T-helper 17 cell (primary cell): ENCODE measurements at regions not wholly inside any gene's neighbourhood (a gene's known extent, or its start where the extent isn't known, plus 50 kb on each side); places are given as distances from the start of the nearest gene placed in this dataset.

Source experiments
- ATAC-seq: fragments of 150-1000 bp; cut with Tn5 transposase; 2 replicates; pipeline ENCODE4 v1.10.0; 2021; ENCODE audit warnings: mild to moderate bottlenecking, moderate library complexity
- DNase-seq, 3 donors: peaks; one replicate each; pipeline versions ENCODE4 v3.0.0 to v3.0.0-alpha.2; 2020 to 2021
- H3K9me3 ChIP-seq: one replicate; pipeline ENCODE4 v1.7.0; 2013; ENCODE audit warnings: low read length, mild to moderate bottlenecking; ENCODE audit not compliant: control insufficient read depth, poor library complexity, severe bottlenecking
- H3K27ac Mint-ChIP-seq: one replicate; pipeline ENCODE4 v1.8.0; 2022; ENCODE audit warnings: mild to moderate bottlenecking, moderate library complexity, mixed read lengths
- H3K27me3 Mint-ChIP-seq: one replicate; pipeline ENCODE4 v1.8.0; 2022; ENCODE audit warnings: mixed read lengths
- H3K36me3 Mint-ChIP-seq: one replicate; pipeline ENCODE4 v1.8.0; 2022; ENCODE audit warnings: low read depth, mixed read lengths
- H3K4me1 Mint-ChIP-seq: one replicate; pipeline ENCODE4 v1.8.0; 2022; ENCODE audit warnings: mild to moderate bottlenecking, mixed read lengths
- H3K4me3 Mint-ChIP-seq: one replicate; pipeline ENCODE4 v1.8.0; 2022; ENCODE audit warnings: mild to moderate bottlenecking, moderate library complexity, mixed read lengths

DNA sequence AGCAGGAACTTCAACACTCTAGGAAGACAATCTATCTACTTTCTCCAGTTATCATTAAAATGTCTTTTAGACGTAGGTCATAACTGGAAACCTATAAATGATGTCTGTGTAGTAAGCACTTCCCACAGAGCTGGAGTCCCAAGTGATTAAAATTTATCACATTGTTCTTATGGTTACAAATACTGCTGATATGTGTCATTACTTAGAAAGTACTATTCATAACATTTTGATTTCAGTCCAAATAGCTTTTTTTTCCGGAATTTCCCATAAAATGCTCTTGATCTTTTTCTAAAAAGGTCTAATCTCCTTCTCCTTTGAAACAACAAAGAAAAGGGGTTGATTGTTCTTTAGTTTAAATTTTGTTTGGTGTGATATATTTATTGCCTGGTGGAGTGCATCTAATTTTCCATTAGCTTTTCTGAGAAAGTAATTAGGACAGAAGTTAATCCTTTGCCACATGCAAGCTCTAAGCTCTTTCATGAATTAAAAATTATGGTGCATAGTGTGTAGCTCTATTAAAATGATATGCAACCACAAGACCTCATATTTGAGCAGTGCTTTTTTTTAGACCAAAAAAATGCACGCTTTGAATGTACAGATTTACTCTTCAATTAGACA lies 132.7 kb upstream of the TCF21 start:
- H3K9me3 ChIP-seq: no peaks in the 10 kb centered on the region
- Mint-ChIP-seq H3K27ac (no peak overlapping the region), H3K36me3 (no peaks in the 10 kb centered on the region), H3K4me3 (no peak overlapping the region), H3K4me1 (no peaks in the 10 kb centered on the region), H3K27me3 (peaks cover 27% of the 10 kb centered on the region)
- DNase-seq (no peak), ATAC-seq (no peak)

GRCh38 chr6:133757335-133757734 lies 131.6 kb upstream of the TCF21 start:
- H3K9me3 ChIP-seq: no peaks in the 10 kb centered on the region
- Mint-ChIP-seq H3K36me3 (no peaks in the 10 kb centered on the region), H3K4me1 (no peaks in the 10 kb centered on the region), H3K27me3 (peaks cover 28% of the 10 kb centered on the region), H3K27ac (no peak overlapping the region), H3K4me3 (no peak overlapping the region)
- DNase-seq (no peak), ATAC-seq (no peak)

- Mint-ChIP-seq H3K4me3 (no peak overlapping the region), H3K36me3 (no peaks in the 10 kb centered on the region), H3K27ac (no peak overlapping the region), H3K4me1 (no peaks in the 10 kb centered on the region), H3K27me3 (peaks cover 40% of the 10 kb centered on the region)
- ATAC-seq (no peak), DNase-seq (no peak)
- no peaks in the 10 kb centered on the region for H3K9me3 ChIP-seq
Observed at GRCh38 chr6:133758815-133759335, 130.0 kb upstream of the TCF21 start.

GRCh38 chr6:133759524-133759923 lies 129.4 kb upstream of the TCF21 start:
- Mint-ChIP-seq H3K4me3 (no peak overlapping the region), H3K27ac (no peak overlapping the region), H3K27me3 (peaks cover 45% of the 10 kb centered on the region), H3K4me1 (no peaks in the 10 kb centered on the region), H3K36me3 (no peaks in the 10 kb centered on the region)
- H3K9me3 ChIP-seq: no peaks in the 10 kb centered on the region
- ATAC-seq (no peak), DNase-seq (no peak)

DNA sequence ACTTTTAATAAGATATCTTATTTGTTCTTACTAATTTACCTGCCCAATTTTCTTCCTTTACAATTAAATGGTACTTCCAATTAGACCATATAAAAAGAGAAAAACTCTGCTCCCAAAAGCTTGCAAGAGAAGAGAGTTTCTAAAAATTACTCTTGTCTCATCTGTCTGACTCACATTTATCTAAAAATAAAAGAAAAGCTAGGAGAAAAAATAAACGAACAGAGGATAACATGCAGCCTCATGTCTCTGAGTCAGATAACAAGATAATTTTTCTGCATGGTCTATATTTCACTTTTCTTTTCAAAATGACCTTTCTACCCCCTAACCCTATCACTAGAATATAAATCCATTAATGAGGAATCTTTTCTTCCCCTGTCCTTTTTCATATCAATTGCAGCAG lies 127.2 kb upstream of the TCF21 start:
- ATAC-seq: no peak
- H3K27me3 Mint-ChIP-seq: peaks cover 41% of the 10 kb centered on the region

GRCh38 chr6:133764008-133764753 lies 124.7 kb upstream of the TCF21 start:
- DNase-seq: no peak
- Mint-ChIP-seq H3K27ac (no peak overlapping the region), H3K4me1 (no peaks in the 10 kb centered on the region), H3K4me3 (no peak overlapping the region), H3K27me3 (peaks cover 29% of the 10 kb centered on the region), H3K36me3 (no peaks in the 10 kb centered on the region)
- no peak for ATAC-seq
- no peaks in the 10 kb centered on the region for H3K9me3 ChIP-seq

More for the DNA sequence above, 127.2 kb upstream of the TCF21 start:
- no peaks in the 10 kb centered on the region for H3K9me3 ChIP-seq
- DNase-seq: no peak
- Mint-ChIP-seq H3K4me3 (no peak overlapping the region), H3K27ac (no peak overlapping the region), H3K4me1 (no peaks in the 10 kb centered on the region), H3K36me3 (no peaks in the 10 kb centered on the region)

DNA sequence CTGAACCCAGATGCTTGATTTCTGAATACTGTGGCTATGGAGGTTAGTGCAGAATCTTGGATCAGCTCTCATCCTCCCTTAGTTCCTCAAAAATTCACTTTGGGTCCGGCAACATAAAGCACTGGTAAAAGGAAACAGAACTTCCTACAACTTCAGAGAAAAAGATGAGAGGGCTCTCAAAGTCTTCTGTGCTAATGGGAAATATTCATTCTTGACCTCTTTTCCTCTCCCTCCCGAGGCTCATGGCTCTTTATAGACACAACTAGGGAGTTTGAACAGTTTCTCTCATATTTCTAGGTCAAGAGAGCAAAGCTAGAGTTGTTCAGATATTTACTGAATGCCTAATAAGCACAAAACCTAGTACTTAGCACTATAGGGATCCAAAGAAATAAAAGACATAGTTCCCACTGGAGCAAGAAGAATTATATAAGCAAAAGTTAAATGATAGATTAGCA lies 124.1 kb upstream of the TCF21 start:
- ATAC-seq: no peak
- no peaks in the 10 kb centered on the region for H3K9me3 ChIP-seq
- Mint-ChIP-seq H3K27me3 (peaks cover 29% of the 10 kb centered on the region), H3K27ac (no peak overlapping the region), H3K4me1 (no peaks in the 10 kb centered on the region), H3K36me3 (no peaks in the 10 kb centered on the region), H3K4me3 (no peak overlapping the region)
- DNase-seq: no peak

DNA sequence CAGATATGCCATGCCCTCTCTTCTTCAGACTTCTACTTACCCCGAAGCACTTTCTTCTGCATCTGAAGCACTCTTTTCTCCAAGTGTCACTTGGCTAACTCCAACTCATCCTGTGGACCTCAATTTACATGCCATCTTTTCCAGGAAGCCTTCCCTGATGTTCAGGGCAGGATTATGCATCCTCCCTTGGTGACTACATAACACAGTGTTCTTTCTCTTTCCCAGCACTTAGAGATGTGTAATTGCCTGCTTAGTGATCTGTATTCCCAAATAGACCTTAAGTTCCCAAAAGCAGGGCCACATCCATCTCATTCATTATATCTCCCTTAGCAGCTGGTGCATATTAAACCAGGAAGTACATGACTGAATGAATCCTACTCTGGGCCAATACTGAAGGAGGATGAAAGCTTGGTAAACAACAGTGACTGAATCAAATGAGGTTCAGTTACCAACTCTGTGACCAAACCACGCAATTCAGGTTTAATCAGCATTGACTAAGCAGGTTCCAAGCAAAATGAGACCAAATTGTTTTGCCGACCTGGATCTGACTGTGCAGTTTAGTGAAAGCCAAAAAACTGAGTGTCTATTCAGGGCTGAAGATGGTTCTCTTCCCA lies 121.4 kb upstream of the TCF21 start:
- no peak for DNase-seq
- peaks cover 23% of the 10 kb centered on the region for H3K27me3 Mint-ChIP-seq
- no peaks in the 10 kb centered on the region for H3K9me3 ChIP-seq
- no peaks in the 10 kb centered on the region for H3K36me3 Mint-ChIP-seq
- no peak overlapping the region for H3K4me3 Mint-ChIP-seq
- no peak overlapping the region for H3K27ac Mint-ChIP-seq
- ATAC-seq: no peak
- no peaks in the 10 kb centered on the region for H3K4me1 Mint-ChIP-seq

- Mint-ChIP-seq H3K27me3 (peaks cover 13% of the 10 kb centered on the region), H3K27ac (no peak overlapping the region)
Observed at GRCh38 chr6:133768656-133769295, 120.1 kb upstream of the TCF21 start.

GRCh38 chr6:133769463-133769862 lies 119.5 kb upstream of the TCF21 start:
- Mint-ChIP-seq H3K4me3 (no peak overlapping the region), H3K36me3 (no peaks in the 10 kb centered on the region), H3K4me1 (no peaks in the 10 kb centered on the region), H3K27me3 (peaks cover 6% of the 10 kb centered on the region), H3K27ac (no peak overlapping the region)
- DNase-seq (no peak), ATAC-seq (no peak)
- H3K9me3 ChIP-seq: no peaks in the 10 kb centered on the region

More at GRCh38 chr6:133768656-133769295, 120.1 kb upstream of the TCF21 start:
- no peak for DNase-seq
- ATAC-seq: no peak
- Mint-ChIP-seq H3K4me1 (no peaks in the 10 kb centered on the region), H3K36me3 (no peaks in the 10 kb centered on the region), H3K4me3 (no peak overlapping the region)
- H3K9me3 ChIP-seq: no peaks in the 10 kb centered on the region

GRCh38 chr6:133772567-133772966 lies 116.3 kb upstream of the TCF21 start:
- H3K9me3 ChIP-seq: peaks cover 3% of the 10 kb centered on the region
- ATAC-seq (no peak), DNase-seq (no peak)
- H3K27ac Mint-ChIP-seq: no peak overlapping the region
- peaks cover 6% of the 10 kb centered on the region for H3K27me3 Mint-ChIP-seq
- H3K4me3 Mint-ChIP-seq: no peak overlapping the region
- no peaks in the 10 kb centered on the region for H3K4me1 Mint-ChIP-seq
- no peaks in the 10 kb centered on the region for H3K36me3 Mint-ChIP-seq

DNA sequence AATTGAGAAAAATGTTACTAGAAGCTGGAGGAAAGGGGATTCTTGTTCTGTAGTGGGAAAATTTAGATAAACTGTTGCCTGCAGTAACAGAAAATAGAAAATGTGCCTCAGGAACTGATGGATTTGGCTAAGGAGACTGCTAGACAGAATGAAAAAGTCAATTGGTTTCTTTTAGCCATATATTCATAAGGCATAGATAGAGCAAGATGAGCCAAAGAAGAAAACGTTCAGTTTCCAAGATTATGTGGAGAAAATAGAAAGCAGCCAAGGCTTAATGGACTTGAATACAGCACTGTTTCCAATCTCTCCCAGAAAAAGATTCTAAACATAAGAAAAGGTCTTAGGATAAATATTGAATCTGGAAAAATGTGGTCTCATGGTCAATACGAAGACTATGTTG lies 115.1 kb upstream of the TCF21 start:
- DNase-seq: no peak
- H3K36me3 Mint-ChIP-seq: no peaks in the 10 kb centered on the region
- H3K4me1 Mint-ChIP-seq: no peaks in the 10 kb centered on the region
- H3K27ac Mint-ChIP-seq: no peak overlapping the region
- H3K4me3 Mint-ChIP-seq: no peak overlapping the region
- ATAC-seq: no peak
- peaks cover 6% of the 10 kb centered on the region for H3K27me3 Mint-ChIP-seq
- H3K9me3 ChIP-seq: peaks cover 3% of the 10 kb centered on the region

- Mint-ChIP-seq H3K4me3 (no peak overlapping the region), H3K27me3 (peaks cover 6% of the 10 kb centered on the region), H3K4me1 (no peaks in the 10 kb centered on the region), H3K27ac (no peak overlapping the region), H3K36me3 (no peaks in the 10 kb centered on the region)
- H3K9me3 ChIP-seq: peaks cover 3% of the 10 kb centered on the region
- DNase-seq (no peak), ATAC-seq (no peak)
Observed at GRCh38 chr6:133774356-133774755, 114.6 kb upstream of the TCF21 start.
